Neural crest cell (in vitro differentiated cells): ENCODE measurements at regions not wholly inside any gene's neighbourhood (a gene's known extent, or its start where the extent isn't known, plus 50 kb on each side); places are given as distances from the start of the nearest gene placed in this dataset.

ENCODE experiments used
- DNase-seq: peaks from one replicate; pipeline ENCODE4 v3.0.0; 2021; ENCODE audit warnings: low read depth, mixed read lengths, low spot score
- H3K27ac Mint-ChIP-seq: one replicate; pipeline ENCODE4 v1.8.0; 2021; ENCODE audit warnings: mild to moderate bottlenecking, mixed read lengths; ENCODE audit not compliant: unreplicated experiment
- H3K27me3 Mint-ChIP-seq: 2 replicates; pipeline ENCODE4 v1.8.0; 2021; ENCODE audit warnings: low read depth, mild to moderate bottlenecking, mixed read lengths
- H3K36me3 Mint-ChIP-seq: 2 replicates; pipeline ENCODE4 v1.8.0; 2021; ENCODE audit warnings: low read depth, mild to moderate bottlenecking, mixed read lengths
- H3K4me1 Mint-ChIP-seq: 2 replicates; pipeline ENCODE4 v1.8.0; 2021; ENCODE audit warnings: mixed read lengths
- H3K4me3 Mint-ChIP-seq: one replicate; pipeline ENCODE4 v1.8.0; 2021; ENCODE audit warnings: mild to moderate bottlenecking, mixed read lengths
- H3K9me3 Mint-ChIP-seq: 2 replicates; pipeline ENCODE4 v1.8.0; 2021; ENCODE audit warnings: mixed read lengths
- TF ChIP-seq, protein P1 (sequence below): fragments of 200-600 bp; sonication (generic); conservative IDR thresholded peaks from 2 replicates; pipeline ENCODE4 v1.5.0; 2021; ENCODE audit warnings: antibody characterized with exemption, mild to moderate bottlenecking

DNA sequence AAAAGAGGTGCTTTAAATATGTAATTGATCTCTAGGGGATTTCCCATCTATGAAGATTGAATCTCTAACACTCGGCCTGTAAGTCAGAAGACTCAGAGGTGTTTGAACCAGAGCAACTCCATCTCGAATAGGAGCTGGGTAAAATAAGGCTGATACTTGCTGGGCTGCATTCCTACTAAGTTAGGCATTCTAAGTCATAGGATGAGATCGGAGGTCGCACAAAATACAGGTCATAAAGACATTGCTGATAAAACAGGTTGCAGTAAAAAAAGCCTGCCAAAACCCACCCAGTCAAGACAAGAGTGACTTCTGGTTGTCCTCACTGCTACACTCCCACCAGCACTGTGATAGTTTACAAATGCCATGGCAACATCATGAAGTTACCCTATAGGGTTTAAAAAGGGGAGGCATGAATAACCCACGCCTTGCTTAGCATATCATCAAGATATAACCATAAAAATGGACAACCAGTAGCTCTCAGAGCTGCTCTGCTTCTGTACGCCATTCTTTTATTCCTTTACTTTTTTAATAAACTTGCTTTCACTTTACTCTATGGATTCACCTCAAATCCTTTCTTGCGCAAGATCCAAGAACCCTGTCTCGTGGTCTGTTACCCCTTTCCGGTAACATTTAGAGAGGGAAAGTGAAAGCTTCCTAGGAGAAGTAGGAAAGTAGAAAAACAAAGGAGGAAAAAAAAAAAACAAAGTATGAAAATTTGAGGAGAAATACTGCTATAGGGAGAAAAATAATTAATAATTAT is 129.7 kb upstream of the PHACTR1 start:
- TF ChIP-seq, protein P1, sequence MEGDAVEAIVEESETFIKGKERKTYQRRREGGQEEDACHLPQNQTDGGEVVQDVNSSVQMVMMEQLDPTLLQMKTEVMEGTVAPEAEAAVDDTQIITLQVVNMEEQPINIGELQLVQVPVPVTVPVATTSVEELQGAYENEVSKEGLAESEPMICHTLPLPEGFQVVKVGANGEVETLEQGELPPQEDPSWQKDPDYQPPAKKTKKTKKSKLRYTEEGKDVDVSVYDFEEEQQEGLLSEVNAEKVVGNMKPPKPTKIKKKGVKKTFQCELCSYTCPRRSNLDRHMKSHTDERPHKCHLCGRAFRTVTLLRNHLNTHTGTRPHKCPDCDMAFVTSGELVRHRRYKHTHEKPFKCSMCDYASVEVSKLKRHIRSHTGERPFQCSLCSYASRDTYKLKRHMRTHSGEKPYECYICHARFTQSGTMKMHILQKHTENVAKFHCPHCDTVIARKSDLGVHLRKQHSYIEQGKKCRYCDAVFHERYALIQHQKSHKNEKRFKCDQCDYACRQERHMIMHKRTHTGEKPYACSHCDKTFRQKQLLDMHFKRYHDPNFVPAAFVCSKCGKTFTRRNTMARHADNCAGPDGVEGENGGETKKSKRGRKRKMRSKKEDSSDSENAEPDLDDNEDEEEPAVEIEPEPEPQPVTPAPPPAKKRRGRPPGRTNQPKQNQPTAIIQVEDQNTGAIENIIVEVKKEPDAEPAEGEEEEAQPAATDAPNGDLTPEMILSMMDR = no peak
- DNase-seq = no peak
- H3K9me3 Mint-ChIP-seq = no peaks in the 10 kb centered on the region
- H3K4me3 Mint-ChIP-seq = no peak overlapping the region
- H3K27ac Mint-ChIP-seq = no peak overlapping the region
- H3K4me1 Mint-ChIP-seq = peaks cover 12% of the 10 kb centered on the region
- H3K27me3 Mint-ChIP-seq = no peaks in the 10 kb centered on the region
- H3K36me3 Mint-ChIP-seq = no peaks in the 10 kb centered on the region

DNA sequence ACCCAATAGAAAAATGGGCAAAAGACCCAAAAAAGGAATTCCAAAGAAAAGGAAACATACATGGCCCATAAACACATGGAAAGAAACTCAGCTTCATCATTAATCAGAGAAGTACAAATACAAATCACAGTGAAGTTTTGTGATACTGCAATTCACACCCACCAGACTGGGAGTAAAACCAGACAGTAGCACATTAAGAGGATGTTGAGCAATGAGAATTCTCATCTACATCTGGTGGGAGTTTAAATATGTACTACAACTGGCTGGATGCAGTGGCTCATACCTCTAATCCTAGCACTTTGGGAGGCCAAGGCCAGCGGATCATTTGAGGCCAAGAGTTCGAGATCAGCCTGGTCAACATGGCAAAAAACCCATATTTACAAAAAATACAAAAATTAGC is 125.7 kb upstream of the PHACTR1 start:
- Mint-ChIP-seq H3K4me3 (no peak overlapping the region), H3K27ac (no peak overlapping the region), H3K27me3 (no peaks in the 10 kb centered on the region), H3K36me3 (no peaks in the 10 kb centered on the region), H3K4me1 (no peaks in the 10 kb centered on the region), H3K9me3 (peaks cover 2% of the 10 kb centered on the region)
- DNase-seq = no peak
- TF ChIP-seq, protein P1 = no peak

DNA sequence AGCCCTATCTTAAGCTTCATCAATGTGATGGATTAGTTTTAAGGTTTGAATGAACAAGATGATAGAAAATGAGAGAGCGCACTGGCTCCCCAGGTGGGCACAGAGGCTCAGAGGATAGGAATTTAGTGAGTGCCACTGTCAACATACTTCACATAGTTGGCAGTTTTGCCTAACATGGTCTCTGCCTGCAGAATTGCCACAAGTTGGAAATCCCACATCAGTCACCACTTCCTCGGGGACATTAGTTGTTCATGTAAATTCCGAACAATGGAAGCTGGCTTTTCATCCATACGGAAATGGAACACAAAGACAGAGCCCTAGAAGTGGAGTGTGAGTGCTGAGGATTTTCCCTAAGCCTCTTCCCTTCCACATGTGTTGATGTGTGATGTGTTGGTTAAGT is 123.9 kb upstream of the PHACTR1 start:
- Mint-ChIP-seq H3K36me3 (no peaks in the 10 kb centered on the region), H3K27ac (no peak overlapping the region), H3K4me1 (no peaks in the 10 kb centered on the region), H3K4me3 (no peak overlapping the region), H3K27me3 (no peaks in the 10 kb centered on the region), H3K9me3 (peaks cover 2% of the 10 kb centered on the region)
- TF ChIP-seq, protein P1 = no peak
- no peak for DNase-seq

DNA sequence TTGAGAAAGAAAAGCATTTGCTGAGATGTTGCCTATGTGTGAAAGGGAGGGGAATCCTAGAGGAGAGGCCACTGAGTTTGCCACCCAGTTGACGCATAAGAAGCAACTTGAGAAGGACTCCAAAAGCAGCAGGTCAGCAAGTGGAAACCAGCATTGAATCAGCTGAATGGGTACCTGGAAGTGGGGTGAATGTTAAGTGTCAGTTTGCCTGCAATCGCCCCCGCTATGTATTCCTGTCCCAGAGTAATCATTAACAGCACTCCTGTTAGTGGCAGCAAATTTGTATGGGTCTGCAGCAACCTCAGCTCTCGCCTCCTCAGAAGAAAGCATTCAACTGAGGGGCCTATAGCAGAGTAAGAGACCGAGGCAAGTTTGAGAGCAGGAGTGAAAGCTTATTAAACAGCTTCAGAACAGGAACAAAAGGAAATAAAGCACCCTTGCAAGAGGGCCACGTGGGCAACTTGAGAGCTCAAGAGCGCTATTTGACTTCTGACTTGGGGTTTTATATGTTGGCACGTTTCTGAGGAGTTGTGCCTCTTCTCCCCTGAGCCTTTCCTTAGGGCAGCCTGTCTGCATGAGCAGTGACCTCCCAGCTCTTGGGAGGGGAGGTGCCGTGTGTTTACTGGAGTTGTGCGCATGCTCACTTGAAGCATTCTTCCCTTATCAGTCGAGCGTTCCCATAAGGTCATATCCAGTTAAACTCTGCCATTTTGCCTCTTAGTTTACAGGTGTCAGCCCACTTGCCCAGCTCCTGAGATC is 122.6 kb upstream of the PHACTR1 start:
- Mint-ChIP-seq H3K4me3 (no peak overlapping the region), H3K36me3 (no peaks in the 10 kb centered on the region), H3K27me3 (no peaks in the 10 kb centered on the region), H3K9me3 (peaks cover 2% of the 10 kb centered on the region), H3K27ac (no peak overlapping the region), H3K4me1 (no peaks in the 10 kb centered on the region)
- no peak for DNase-seq
- TF ChIP-seq, protein P1 = no peak

DNA sequence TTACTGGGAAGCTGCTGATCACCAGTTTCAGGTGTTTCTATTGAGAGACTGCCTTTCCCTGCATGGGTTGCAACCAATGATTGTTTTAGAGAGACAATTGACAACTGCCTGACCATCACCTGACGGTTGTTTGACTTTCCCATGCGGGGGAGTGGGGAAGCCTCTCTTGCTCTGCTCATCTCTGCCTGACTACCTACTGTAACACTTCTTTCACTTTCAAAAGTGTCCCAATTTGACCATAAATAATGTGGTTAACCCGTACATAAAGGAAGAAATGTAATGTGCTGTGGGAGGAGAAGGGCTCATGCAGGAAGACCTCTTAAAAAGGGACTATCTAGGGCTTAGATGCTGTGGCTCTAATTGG is 122.1 kb upstream of the PHACTR1 start:
- H3K27me3 Mint-ChIP-seq = no peaks in the 10 kb centered on the region
- peaks cover 2% of the 10 kb centered on the region for H3K9me3 Mint-ChIP-seq
- TF ChIP-seq, protein P1 = no peak
- no peaks in the 10 kb centered on the region for H3K4me1 Mint-ChIP-seq
- DNase-seq = no peak
- no peak overlapping the region for H3K4me3 Mint-ChIP-seq
- H3K27ac Mint-ChIP-seq = no peak overlapping the region
- H3K36me3 Mint-ChIP-seq = no peaks in the 10 kb centered on the region
